Neutrophil (primary cell): ENCODE measurements at regions not wholly inside any gene's neighbourhood (a gene's known extent, or its start where the extent isn't known, plus 50 kb on each side); places are given as distances from the start of the nearest gene placed in this dataset.
"Not testable (repeated sequence)": the region's sequence is repeated elsewhere in the genome, so short reads cannot be mapped to it uniquely, and the experiment has no call there.

Experiments used
- H3K27ac ChIP-seq: fragments of 200-600 bp; sonication (generic); 2 replicates; pipeline ENCODE4 v1.5.1; 2016; ENCODE audit warnings: mild to moderate bottlenecking, moderate library complexity
- H3K27me3 ChIP-seq: fragments of 200-600 bp; sonication (generic); 2 replicates; pipeline ENCODE4 v1.6.0; 2016; ENCODE audit warnings: mild to moderate bottlenecking
- H3K36me3 ChIP-seq: fragments of 200-600 bp; sonication (generic); 2 replicates; pipeline ENCODE4 v1.5.1; 2017
- H3K4me1 ChIP-seq, 2 experiments: fragments of 200-600 bp in 1 of 2; sonication (generic) in 1 of 2; 1 replicate in 1 of 2; 2 replicates in 1 of 2; pipeline versions ENCODE4 v1.5.1 to v1.6.1; 2013 to 2016; ENCODE audit warnings: low read depth in 1 of 2, low read length in 1 of 2, mild to moderate bottlenecking in 1 of 2, moderate library complexity in 1 of 2; ENCODE audit not compliant: control insufficient read depth in 1 of 2, insufficient read depth in 1 of 2
- H3K4me3 ChIP-seq, 2 experiments: fragments of 200-600 bp in 1 of 2; sonication (generic) in 1 of 2; 1 replicate in 1 of 2; 2 replicates in 1 of 2; pipeline ENCODE4 v1.5.1; 2013 to 2016; ENCODE audit warnings: low read depth in 1 of 2, low read length in 1 of 2, mild to moderate bottlenecking in 1 of 2, moderate library complexity in 1 of 2
- H3K9me3 ChIP-seq: fragments of 200-600 bp; sonication (generic); 2 replicates; pipeline ENCODE4 v1.5.1; 2016
- TF ChIP-seq, protein P1 (sequence below): fragments of 200-600 bp; sonication (generic); IDR thresholded peaks from 2 replicates; pipeline ENCODE4 v1.5.1; 2016; ENCODE audit warnings: antibody characterized with exemption

DNA sequence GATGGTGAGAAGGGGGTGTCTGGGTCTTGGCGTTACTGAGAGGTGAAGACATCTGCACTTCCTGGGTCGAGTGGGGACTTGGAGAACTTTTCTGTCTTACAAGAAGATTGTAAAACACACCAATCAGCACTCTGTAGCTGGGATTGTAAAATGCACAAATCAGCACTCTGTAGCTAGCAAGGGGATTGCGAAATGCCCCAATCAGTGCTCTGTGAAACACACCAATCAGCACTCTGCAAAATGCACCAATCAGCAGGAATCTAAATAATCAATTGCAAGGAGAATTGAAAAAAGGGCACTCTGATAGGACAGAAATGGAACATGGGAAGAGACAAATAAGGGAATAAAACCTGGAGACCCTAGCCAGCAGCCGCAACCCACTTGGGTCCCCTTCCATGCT is 376.1 kb upstream of the SFSWAP start:
- TF ChIP-seq, protein P1, sequence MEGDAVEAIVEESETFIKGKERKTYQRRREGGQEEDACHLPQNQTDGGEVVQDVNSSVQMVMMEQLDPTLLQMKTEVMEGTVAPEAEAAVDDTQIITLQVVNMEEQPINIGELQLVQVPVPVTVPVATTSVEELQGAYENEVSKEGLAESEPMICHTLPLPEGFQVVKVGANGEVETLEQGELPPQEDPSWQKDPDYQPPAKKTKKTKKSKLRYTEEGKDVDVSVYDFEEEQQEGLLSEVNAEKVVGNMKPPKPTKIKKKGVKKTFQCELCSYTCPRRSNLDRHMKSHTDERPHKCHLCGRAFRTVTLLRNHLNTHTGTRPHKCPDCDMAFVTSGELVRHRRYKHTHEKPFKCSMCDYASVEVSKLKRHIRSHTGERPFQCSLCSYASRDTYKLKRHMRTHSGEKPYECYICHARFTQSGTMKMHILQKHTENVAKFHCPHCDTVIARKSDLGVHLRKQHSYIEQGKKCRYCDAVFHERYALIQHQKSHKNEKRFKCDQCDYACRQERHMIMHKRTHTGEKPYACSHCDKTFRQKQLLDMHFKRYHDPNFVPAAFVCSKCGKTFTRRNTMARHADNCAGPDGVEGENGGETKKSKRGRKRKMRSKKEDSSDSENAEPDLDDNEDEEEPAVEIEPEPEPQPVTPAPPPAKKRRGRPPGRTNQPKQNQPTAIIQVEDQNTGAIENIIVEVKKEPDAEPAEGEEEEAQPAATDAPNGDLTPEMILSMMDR = no peak
- Histone ChIP-seq H3K4me1 (no peaks in the 10 kb centered on the region), H3K4me3 (no peak overlapping the region), H3K36me3 (no peaks in the 10 kb centered on the region), H3K27ac (no peak overlapping the region), H3K27me3 (no peaks in the 10 kb centered on the region), H3K9me3 (no peaks in the 10 kb centered on the region)

DNA sequence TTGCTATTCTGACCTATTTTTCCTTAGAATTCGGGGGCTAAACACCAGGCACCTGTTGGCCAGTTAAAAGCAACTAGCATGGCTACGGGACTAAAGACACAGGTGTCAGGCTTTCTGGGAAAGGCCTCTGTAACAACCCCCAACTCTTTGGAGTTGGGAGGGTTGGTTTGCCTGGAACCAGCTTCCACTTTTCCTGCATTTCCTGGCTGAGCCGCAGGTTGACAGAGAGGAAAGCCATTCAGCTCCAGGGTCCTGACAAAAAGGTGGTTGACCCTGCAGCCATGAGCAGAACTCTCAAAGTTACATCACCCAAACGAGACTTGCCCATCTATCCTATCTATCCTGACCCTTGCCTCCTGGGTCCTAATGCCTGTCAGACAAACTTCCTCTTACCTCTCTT is 375.4 kb upstream of the SFSWAP start:
- Histone ChIP-seq H3K36me3 (no peaks in the 10 kb centered on the region), H3K9me3 (no peaks in the 10 kb centered on the region), H3K4me1 (no peaks in the 10 kb centered on the region), H3K27ac (no peak overlapping the region), H3K4me3 (no peak overlapping the region), H3K27me3 (no peaks in the 10 kb centered on the region)
- TF ChIP-seq, protein P1 = no peak

DNA sequence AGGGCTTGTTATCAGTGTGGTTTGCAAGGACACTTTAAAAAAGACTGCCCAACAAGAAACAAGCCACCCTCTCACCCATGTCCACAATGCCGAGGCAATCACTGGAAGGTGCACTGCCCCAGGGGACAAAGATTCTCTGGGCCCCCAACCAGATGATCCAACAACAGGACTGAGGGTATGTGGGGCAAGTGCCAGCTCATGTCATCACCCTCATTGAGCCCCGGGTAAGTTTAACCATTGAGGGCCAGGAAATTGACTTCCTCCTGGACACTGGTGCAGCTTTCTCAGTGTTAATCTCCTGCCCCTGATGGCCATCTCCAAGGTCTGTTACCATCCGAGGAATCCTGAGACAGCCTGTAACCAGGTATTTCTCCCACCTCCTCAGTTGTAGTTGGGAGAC is 373.0 kb upstream of the SFSWAP start:
- not testable (repeated sequence) for H3K4me1 ChIP-seq, H3K27me3 ChIP-seq, H3K9me3 ChIP-seq, H3K27ac ChIP-seq, H3K4me3 ChIP-seq, H3K36me3 ChIP-seq

DNA sequence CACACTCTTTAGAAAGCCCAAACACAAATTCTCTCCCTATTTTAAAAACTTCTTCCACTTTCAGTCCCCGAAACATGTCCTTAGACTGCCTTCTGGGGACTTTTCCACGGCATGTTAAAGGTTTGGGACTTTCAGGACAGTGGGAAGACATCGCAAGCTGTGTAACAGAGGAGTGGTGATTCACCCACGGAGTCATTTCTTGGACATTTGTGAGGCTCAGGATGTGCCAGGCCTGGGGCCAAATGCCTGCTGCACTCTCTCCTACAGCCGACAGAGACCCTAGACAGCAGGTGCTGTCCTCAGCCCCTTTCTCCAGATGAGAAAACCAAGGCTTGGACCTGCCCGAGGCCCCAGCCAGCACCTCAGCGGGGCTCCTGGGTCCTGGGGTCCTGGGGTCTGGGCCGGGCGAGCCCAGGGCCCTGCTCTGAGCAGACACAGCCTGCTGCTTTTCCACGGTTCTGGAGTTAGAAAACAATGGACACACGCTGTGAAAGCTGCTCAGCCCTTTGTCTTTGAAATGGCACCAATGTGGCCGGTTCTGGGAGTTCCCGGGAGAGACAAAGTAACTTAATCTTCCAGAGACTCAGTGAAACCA is 370.2 kb upstream of the SFSWAP start:
- TF ChIP-seq, protein P1 = no peak
- Histone ChIP-seq H3K4me3 (no peak overlapping the region), H3K9me3 (no peaks in the 10 kb centered on the region), H3K4me1 (no peaks in the 10 kb centered on the region), H3K36me3 (no peaks in the 10 kb centered on the region), H3K27me3 (no peaks in the 10 kb centered on the region), H3K27ac (no peak overlapping the region)

DNA sequence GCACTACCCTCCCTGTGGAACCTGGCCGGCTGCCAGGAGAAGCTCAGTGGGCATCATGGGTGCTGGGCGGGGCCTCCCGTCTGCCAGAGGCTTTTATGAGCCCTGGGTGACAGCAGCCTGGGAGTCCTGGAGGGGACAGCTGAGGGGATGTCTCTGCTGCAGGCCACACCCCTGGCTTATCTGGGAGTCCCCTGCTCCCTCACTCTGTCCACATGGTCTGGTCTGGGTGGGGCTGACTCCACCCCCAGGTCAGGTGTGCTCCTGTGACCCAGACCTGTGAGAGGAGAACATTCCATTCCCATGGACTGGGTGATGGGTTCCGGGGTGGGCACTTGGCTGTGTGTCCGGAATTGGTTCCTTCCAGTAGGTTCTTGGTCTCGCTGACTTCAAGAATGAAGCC is 369.3 kb upstream of the SFSWAP start:
- H3K27ac ChIP-seq, H3K4me3 ChIP-seq, H3K27me3 ChIP-seq, H3K4me1 ChIP-seq, H3K9me3 ChIP-seq, H3K36me3 ChIP-seq: not testable (repeated sequence)

DNA sequence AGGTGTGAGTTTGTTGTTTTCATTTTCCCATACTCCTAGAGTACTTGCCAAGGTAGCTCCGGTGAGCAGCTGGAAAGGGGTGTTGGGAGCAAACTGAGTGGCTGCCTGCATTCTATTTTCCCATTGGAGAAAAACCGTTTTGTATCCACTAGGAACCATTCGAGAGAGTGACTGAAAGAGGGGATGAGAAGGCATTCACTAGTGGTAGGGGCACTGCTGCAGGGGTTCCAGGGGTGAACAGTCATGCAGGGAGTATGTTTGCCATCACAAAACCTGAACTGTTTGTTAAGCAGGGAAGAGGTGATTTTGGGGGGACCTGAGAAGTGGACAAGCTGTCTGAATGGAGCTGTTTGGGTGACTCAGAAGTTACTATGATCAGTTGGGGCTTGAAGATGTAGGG is 367.5 kb upstream of the SFSWAP start:
- not testable (repeated sequence) for H3K27ac ChIP-seq, H3K4me1 ChIP-seq, H3K9me3 ChIP-seq, H3K4me3 ChIP-seq, H3K27me3 ChIP-seq, H3K36me3 ChIP-seq

DNA sequence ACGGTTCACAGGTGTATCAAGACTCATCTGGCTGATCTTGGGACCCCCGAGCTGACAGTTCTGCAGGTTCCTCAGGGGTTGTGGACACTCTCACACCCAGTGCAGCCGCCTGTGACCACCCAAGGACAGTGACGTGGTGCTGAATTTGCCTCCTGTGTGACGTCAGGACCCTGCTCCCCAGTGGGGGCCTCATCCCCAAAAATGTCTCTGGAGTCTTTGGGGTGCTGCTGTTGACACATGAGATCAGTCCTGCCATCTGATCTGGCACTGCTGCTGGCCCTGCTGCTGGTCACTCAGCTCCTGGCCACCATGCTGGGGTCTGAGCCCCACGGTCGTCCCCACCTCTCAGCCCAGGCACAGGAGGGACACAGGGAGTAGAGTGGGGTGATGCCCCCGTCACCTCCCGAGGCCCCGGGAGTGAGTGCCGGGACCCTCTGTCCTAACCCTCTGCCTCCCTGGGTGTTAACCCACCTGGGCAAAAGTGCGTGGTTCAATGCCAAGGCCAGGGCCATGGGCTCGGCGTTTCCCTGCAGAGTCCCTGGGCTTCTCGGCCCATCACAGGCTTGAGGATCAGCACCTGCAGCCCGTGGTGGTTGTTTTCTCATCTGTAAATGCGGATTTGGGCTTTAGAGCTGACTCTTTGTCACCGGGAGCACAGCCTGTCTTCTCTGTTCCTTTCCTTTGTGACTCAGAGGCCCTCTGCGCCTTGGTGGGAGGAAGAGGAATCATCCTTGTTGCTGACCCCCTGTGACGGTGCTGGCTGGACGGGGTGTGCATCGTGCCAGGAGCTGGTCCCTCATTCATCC is 366.0 kb upstream of the SFSWAP start:
- H3K4me3 ChIP-seq, H3K4me1 ChIP-seq, H3K36me3 ChIP-seq, H3K27ac ChIP-seq, H3K9me3 ChIP-seq: not testable (repeated sequence)
- peaks cover 18% of the 10 kb centered on the region for H3K27me3 ChIP-seq
